Caco-2 (cell line): ENCODE measurements at regions not wholly inside any gene's neighbourhood (a gene's known extent, or its start where the extent isn't known, plus 50 kb on each side); places are given as distances from the start of the nearest gene placed in this dataset.

ENCODE experiments used
- BruUV-seq: library from RNA; stranded (reverse); fragments of 400-500 nt; replicated peaks from 2 replicates; lab custom pipeline; 2021; lab: Mats Ljungman, UMichigan
- CTCF ChIA-PET: fragments of 300-600 bp; sonication (Branson Sonifier 250); formaldehyde crosslinking; loops from one replicate; lab custom pipeline; 2022; ENCODE audit warnings: antibody characterized with exemption; lab: Charles Lee
- POLR2A ChIA-PET: fragments of 300-600 bp; sonication (Branson Sonifier 250); formaldehyde crosslinking; loops from one replicate; lab custom pipeline; 2022; ENCODE audit warnings: antibody characterized with exemption; lab: Charles Lee
- DNase-seq, 2 experiments: peaks; one replicate each; pipeline versions ENCODE4 v3.0.0 to v3.0.0-alpha.2; 2020 to 2022
- H3K27me3 ChIP-seq: replicated peaks from 2 replicates; pipeline ENCODE4 v1.6.0; 2011; ENCODE audit warnings: low read length; ENCODE audit not compliant: control insufficient read depth, insufficient read depth
- H3K36me3 ChIP-seq: 2 replicates; pipeline ENCODE4 v1.5.1; 2011; ENCODE audit warnings: low read length; ENCODE audit not compliant: control insufficient read depth, insufficient read depth
- H3K4me1 ChIP-seq: fragments of 250-450 bp; sonication (Bioruptor Pico); 2 replicates; pipeline ENCODE4 v1.5.1; 2020; ENCODE audit warnings: mild to moderate bottlenecking
- H3K4me3 ChIP-seq: 2 replicates; pipeline ENCODE4 v1.5.1; 2011; ENCODE audit warnings: low read depth, mild to moderate bottlenecking, control low read depth, low read length
- H3K9me3 ChIP-seq: fragments of 250-450 bp; sonication (Bioruptor Pico); 2 replicates; pipeline ENCODE4 v1.5.1; 2020; ENCODE audit warnings: mild to moderate bottlenecking, moderate library complexity
- H3K27ac Mint-ChIP-seq: one replicate; pipeline ENCODE4 v1.8.0; 2022; ENCODE audit warnings: mixed read lengths; ENCODE audit not compliant: unreplicated experiment
- H3K27me3 Mint-ChIP-seq: one replicate; pipeline ENCODE4 v1.8.0; 2022; ENCODE audit warnings: mixed read lengths; ENCODE audit not compliant: insufficient read depth, unreplicated experiment
- H3K36me3 Mint-ChIP-seq: one replicate; pipeline ENCODE4 v1.8.0; 2022; ENCODE audit warnings: mild to moderate bottlenecking, mixed read lengths; ENCODE audit not compliant: insufficient read depth, unreplicated experiment
- H3K4me1 Mint-ChIP-seq: one replicate; pipeline ENCODE4 v1.8.0; 2022; ENCODE audit warnings: low read depth, mixed read lengths; ENCODE audit not compliant: unreplicated experiment
- H3K4me3 Mint-ChIP-seq: one replicate; pipeline ENCODE4 v1.8.0; 2022; ENCODE audit warnings: mild to moderate bottlenecking, moderate library complexity, mixed read lengths; ENCODE audit not compliant: unreplicated experiment
- H3K9me3 Mint-ChIP-seq: one replicate; pipeline ENCODE4 v1.8.0; 2022; ENCODE audit warnings: mixed read lengths; ENCODE audit not compliant: unreplicated experiment
- intact Hi-C: fragments of 100-400 bp; cut with micrococcal nuclease; formaldehyde crosslinking; loops from one replicate; pipeline ENCODE4 v1.10.0; 2022; ENCODE audit not compliant: unreplicated experiment
- TF ChIP-seq, protein P1 (sequence below), 2 experiments: fragments of 200-600 bp in 1 of 2; IDR thresholded peaks; 1 replicate in 1 of 2; 2 replicates in 1 of 2; pipeline versions ENCODE4 v1.5.1 to v1.8.0; 2011 to 2022; ENCODE audit warnings: antibody characterized with exemption in 1 of 2, control low read depth in 1 of 2, inconsistent platforms in 1 of 2, low read depth in 1 of 2, low read length in 1 of 2, mild to moderate bottlenecking in 1 of 2, moderate library complexity in 1 of 2; ENCODE audit not compliant: insufficient read depth in 1 of 2, severe bottlenecking in 1 of 2, unreplicated experiment in 1 of 2

DNA sequence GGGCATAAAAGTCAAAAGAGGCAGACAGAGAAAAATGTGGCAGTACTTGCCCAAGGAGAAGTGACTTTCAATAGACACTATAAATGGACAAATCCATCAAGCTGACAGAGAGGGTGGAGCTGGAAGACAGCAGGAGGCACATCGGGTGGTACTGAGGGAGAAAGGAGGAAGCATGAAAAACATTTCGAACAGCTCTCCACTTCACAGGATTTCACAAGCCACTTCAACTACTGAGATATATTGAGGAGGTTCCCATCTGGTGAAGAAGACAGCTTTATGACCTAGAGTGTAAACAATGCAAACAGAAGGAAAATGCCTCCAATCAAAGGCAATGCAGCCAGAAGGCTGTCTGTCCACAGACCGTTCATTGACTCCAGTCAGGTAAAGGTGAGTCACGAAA is 259.4 kb upstream of the ECI2 start:
- POLR2A ChIA-PET: no interaction called here
- Histone ChIP-seq H3K4me3 (no peak overlapping the region), H3K4me1 (peaks cover 6% of the 10 kb centered on the region), H3K36me3 (no peaks in the 10 kb centered on the region), H3K27me3 (no peaks in the 10 kb centered on the region), H3K9me3 (no peaks in the 10 kb centered on the region)
- no peaks in the 10 kb centered on the region for H3K36me3 Mint-ChIP-seq
- H3K27ac Mint-ChIP-seq: no peak overlapping the region
- no peak overlapping the region for H3K4me3 Mint-ChIP-seq
- H3K9me3 Mint-ChIP-seq: no peaks in the 10 kb centered on the region
- TF ChIP-seq, protein P1, sequence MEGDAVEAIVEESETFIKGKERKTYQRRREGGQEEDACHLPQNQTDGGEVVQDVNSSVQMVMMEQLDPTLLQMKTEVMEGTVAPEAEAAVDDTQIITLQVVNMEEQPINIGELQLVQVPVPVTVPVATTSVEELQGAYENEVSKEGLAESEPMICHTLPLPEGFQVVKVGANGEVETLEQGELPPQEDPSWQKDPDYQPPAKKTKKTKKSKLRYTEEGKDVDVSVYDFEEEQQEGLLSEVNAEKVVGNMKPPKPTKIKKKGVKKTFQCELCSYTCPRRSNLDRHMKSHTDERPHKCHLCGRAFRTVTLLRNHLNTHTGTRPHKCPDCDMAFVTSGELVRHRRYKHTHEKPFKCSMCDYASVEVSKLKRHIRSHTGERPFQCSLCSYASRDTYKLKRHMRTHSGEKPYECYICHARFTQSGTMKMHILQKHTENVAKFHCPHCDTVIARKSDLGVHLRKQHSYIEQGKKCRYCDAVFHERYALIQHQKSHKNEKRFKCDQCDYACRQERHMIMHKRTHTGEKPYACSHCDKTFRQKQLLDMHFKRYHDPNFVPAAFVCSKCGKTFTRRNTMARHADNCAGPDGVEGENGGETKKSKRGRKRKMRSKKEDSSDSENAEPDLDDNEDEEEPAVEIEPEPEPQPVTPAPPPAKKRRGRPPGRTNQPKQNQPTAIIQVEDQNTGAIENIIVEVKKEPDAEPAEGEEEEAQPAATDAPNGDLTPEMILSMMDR (IDR thresholded peaks at IDR 0.05; ENCODE audit: insufficient read depth in 1 of 2, low read depth in 1 of 2, low read length in 1 of 2, severe bottlenecking in 1 of 2, unreplicated experiment in 1 of 2): no peak
- no peaks in the 10 kb centered on the region for H3K4me1 Mint-ChIP-seq
- DNase-seq: peak in 1 of 2 experiments; percentile 29
- BruUV-seq: no TSS peak
- intact Hi-C loops: no loop called here
- peaks cover 3% of the 10 kb centered on the region for H3K27me3 Mint-ChIP-seq
- CTCF ChIA-PET: interaction anchor here (0.7 kb wide), 1 partner anchor 115 kb away, joined by 3 read pairs; no protein-coding TSS in a partner anchor

DNA sequence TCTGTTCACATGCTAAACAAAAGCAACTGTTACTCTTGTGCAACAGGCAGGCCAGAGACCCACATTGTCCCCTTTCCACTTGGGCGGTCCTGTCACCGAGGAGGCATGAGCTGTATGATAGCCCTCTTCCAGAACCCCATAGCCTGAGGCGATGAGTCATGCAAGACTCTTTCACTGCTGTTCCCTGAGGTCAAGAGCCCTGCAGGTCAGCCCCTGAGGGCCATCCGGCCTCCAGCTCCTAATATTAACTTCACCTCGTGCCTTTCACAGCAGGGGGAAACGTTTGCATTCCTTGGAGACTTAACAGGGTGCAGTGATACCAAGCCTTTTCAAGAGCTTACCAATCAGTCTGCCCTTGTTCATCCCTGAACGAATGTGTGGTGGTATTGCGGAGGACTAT is 253.3 kb upstream of the ECI2 start:
- POLR2A ChIA-PET: no interaction called here
- TF ChIP-seq, protein P1 (IDR thresholded peaks at IDR 0.05; ENCODE audit: insufficient read depth in 1 of 2, low read depth in 1 of 2, low read length in 1 of 2, severe bottlenecking in 1 of 2, unreplicated experiment in 1 of 2): no peak
- Mint-ChIP-seq H3K27ac (no peak overlapping the region), H3K9me3 (peaks cover 18% of the 10 kb centered on the region), H3K4me3 (no peak overlapping the region), H3K36me3 (no peaks in the 10 kb centered on the region), H3K4me1 (no peaks in the 10 kb centered on the region), H3K27me3 (peaks cover 3% of the 10 kb centered on the region)
- intact Hi-C loops: no loop called here
- Histone ChIP-seq H3K4me1 (no peaks in the 10 kb centered on the region), H3K27me3 (no peaks in the 10 kb centered on the region), H3K4me3 (no peak overlapping the region), H3K36me3 (no peaks in the 10 kb centered on the region), H3K9me3 (peaks cover 8% of the 10 kb centered on the region)
- DNase-seq: no peak
- CTCF ChIA-PET: no interaction called here
- no TSS peak for BruUV-seq

DNA sequence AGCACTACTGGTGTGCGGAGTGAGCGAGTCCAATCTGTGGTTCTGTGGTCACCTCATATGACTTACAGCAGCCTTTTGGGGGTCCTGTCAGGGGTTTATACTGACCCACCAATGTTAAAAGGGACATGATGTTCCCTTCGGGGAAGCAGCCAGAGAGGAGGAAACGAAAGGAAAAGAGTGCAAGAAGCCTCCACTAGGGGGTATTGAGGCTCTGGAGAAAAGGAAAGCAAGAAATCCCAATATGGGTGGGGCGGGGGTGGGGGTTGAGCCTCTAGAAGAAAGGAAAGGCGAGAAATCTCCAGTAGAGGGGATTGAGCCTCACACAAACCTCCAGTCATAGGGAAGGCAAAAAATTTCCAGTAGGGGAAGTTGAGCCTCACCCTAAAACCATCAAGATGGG is 249.3 kb upstream of the ECI2 start:
- CTCF ChIA-PET: no interaction called here
- Mint-ChIP-seq H3K9me3 (peaks cover 35% of the 10 kb centered on the region), H3K27me3 (peaks cover 6% of the 10 kb centered on the region), H3K4me3 (no peak overlapping the region), H3K36me3 (no peaks in the 10 kb centered on the region), H3K4me1 (no peaks in the 10 kb centered on the region), H3K27ac (no peak overlapping the region)
- intact Hi-C loops: no loop called here
- no TSS peak for BruUV-seq
- no peaks in the 10 kb centered on the region for H3K4me1 ChIP-seq
- TF ChIP-seq, protein P1 (IDR thresholded peaks at IDR 0.05; ENCODE audit: insufficient read depth in 1 of 2, low read depth in 1 of 2, low read length in 1 of 2, severe bottlenecking in 1 of 2, unreplicated experiment in 1 of 2): no peak
- no peak overlapping the region for H3K4me3 ChIP-seq
- no peak for DNase-seq
- peaks cover 12% of the 10 kb centered on the region for H3K9me3 ChIP-seq
- H3K27me3 ChIP-seq: 0 out of 2 replicates have a peak, but pooled peaks cover 1% of the 10 kb centered on the region
- no peaks in the 10 kb centered on the region for H3K36me3 ChIP-seq
- POLR2A ChIA-PET: no interaction called here
